ENCODE measurements at regions not wholly inside any gene's neighbourhood (a gene's known extent, or its start where the extent isn't known, plus 50 kb on each side); places are given as distances from the start of the nearest gene placed in this dataset.

- Histone ChIP-seq H3K9me3 (ENCODE audit: insufficient read depth, low read length) (no peaks in the 10 kb centered on the region), H4K20me1 (ENCODE audit: insufficient read depth, low read length) (no peaks in the 10 kb centered on the region), H3K79me2 (ENCODE audit: low read length) (no peaks in the 10 kb centered on the region), H3K4me2 (ENCODE audit: low read length) (no peak overlapping the region), H3K27me3 (ENCODE audit: low read depth, low read length) (no peaks in the 10 kb centered on the region), H3K27ac (ENCODE audit: low read length) (no peak overlapping the region), H2AFZ (ENCODE audit: low read depth, low read length) (no peak overlapping the region), H3K4me3 (ENCODE audit: low read length) (no peak overlapping the region), H3K9ac (ENCODE audit: low read length) (no peak overlapping the region), H3K36me3 (replicated peaks; ENCODE audit: low read depth, low read length) (no peaks in the 10 kb centered on the region), H3K4me1 (ENCODE audit: low read length) (no peaks in the 10 kb centered on the region)
- no peak for TF ChIP-seq CTCF (IDR thresholded peaks at IDR 0.05; ENCODE audit: low read depth, low read length)
These were observed 491.2 kb downstream of the PSAT1 start for GRCh38 chr9:78788101-78788500.

GRCh38 chr9:78791779-78792178 is 494.9 kb downstream of the PSAT1 start:
- Histone ChIP-seq H4K20me1 (ENCODE audit: insufficient read depth, low read length) (no peaks in the 10 kb centered on the region), H3K4me3 (ENCODE audit: low read length) (no peak overlapping the region), H3K9ac (ENCODE audit: low read length) (no peak overlapping the region), H3K79me2 (ENCODE audit: low read length) (no peaks in the 10 kb centered on the region), H3K27ac (ENCODE audit: low read length) (no peak overlapping the region), H3K4me2 (ENCODE audit: low read length) (no peak overlapping the region), H2AFZ (ENCODE audit: low read depth, low read length) (no peak overlapping the region), H3K4me1 (ENCODE audit: low read length) (no peaks in the 10 kb centered on the region), H3K27me3 (ENCODE audit: low read depth, low read length) (no peaks in the 10 kb centered on the region), H3K9me3 (ENCODE audit: insufficient read depth, low read length) (no peaks in the 10 kb centered on the region), H3K36me3 (replicated peaks; ENCODE audit: low read depth, low read length) (no peaks in the 10 kb centered on the region)
- no peak for TF ChIP-seq EZH2phosphoT487 (IDR thresholded peaks at IDR 0.05; ENCODE audit: low read depth)
- no peak for TF ChIP-seq CTCF (IDR thresholded peaks at IDR 0.05; ENCODE audit: low read depth, low read length)

- H3K36me3 ChIP-seq (replicated peaks; ENCODE audit: low read depth, low read length), result no peaks in the 10 kb centered on the region
- H4K20me1 ChIP-seq (ENCODE audit: insufficient read depth, low read length), result no peaks in the 10 kb centered on the region
- no peaks in the 10 kb centered on the region for H3K27me3 ChIP-seq (ENCODE audit: low read depth, low read length)
- no peaks in the 10 kb centered on the region for H3K9me3 ChIP-seq (ENCODE audit: insufficient read depth, low read length)
- no peak overlapping the region for H2AFZ ChIP-seq (ENCODE audit: low read depth, low read length)
- TF ChIP-seq CTCF (IDR thresholded peaks at IDR 0.05; ENCODE audit: low read depth, low read length) (no peak), EZH2phosphoT487 (IDR thresholded peaks at IDR 0.05; ENCODE audit: low read depth) (no peak)
- H3K79me2 ChIP-seq (ENCODE audit: low read length), result no peaks in the 10 kb centered on the region
- no peak overlapping the region for H3K4me3 ChIP-seq (ENCODE audit: low read length)
- H3K4me2 ChIP-seq (ENCODE audit: low read length), result no peak overlapping the region
- no peak overlapping the region for H3K27ac ChIP-seq (ENCODE audit: low read length)
- no peaks in the 10 kb centered on the region for H3K4me1 ChIP-seq (ENCODE audit: low read length)
- no peak overlapping the region for H3K9ac ChIP-seq (ENCODE audit: low read length)
These were observed 495.8 kb downstream of the PSAT1 start for GRCh38 chr9:78792745-78793144.

GRCh38 chr9:78805771-78806170 is 508.8 kb downstream of the PSAT1 start:
- Histone ChIP-seq H3K36me3 (replicated peaks; ENCODE audit: low read depth, low read length) (no peaks in the 10 kb centered on the region), H3K4me2 (ENCODE audit: low read length) (no peak overlapping the region), H3K79me2 (ENCODE audit: low read length) (no peaks in the 10 kb centered on the region), H3K4me1 (ENCODE audit: low read length) (no peaks in the 10 kb centered on the region), H4K20me1 (ENCODE audit: insufficient read depth, low read length) (no peaks in the 10 kb centered on the region), H3K9me3 (ENCODE audit: insufficient read depth, low read length) (no peaks in the 10 kb centered on the region), H3K27ac (ENCODE audit: low read length) (no peak overlapping the region), H3K9ac (ENCODE audit: low read length) (no peak overlapping the region), H3K27me3 (ENCODE audit: low read depth, low read length) (no peaks in the 10 kb centered on the region), H3K4me3 (ENCODE audit: low read length) (no peak overlapping the region), H2AFZ (ENCODE audit: low read depth, low read length) (no peak overlapping the region)
- TF ChIP-seq EZH2phosphoT487 (IDR thresholded peaks at IDR 0.05; ENCODE audit: low read depth), result no peak
- TF ChIP-seq CTCF (IDR thresholded peaks at IDR 0.05; ENCODE audit: low read depth, low read length), result no peak
